SK-N-SH (cell line): ENCODE measurements at regions not wholly inside any gene's neighbourhood (a gene's known extent, or its start where the extent isn't known, plus 50 kb on each side); places are given as distances from the start of the nearest gene placed in this dataset.

Source experiments
- CTCF ChIA-PET: fragments of 300-600, 350-600 bp; formaldehyde crosslinking; extraction: SDS; loops from one replicate; lab custom pipeline; 2021; lab: Yijun Ruan, JAX
- POLR2A ChIA-PET: fragments of 350-600 bp; sonication (Branson Sonifier 250); formaldehyde crosslinking; extraction: SDS; loops from one replicate; lab custom pipeline; 2020; ENCODE audit warnings: antibody characterized with exemption, inconsistent platforms; lab: Yijun Ruan, JAX
- DNase-seq: peaks from one replicate; pipeline ENCODE4 v3.0.0; 2012
- H2AFZ ChIP-seq: fragments of 200-600 bp; sonication (generic); 2 replicates; pipeline ENCODE4 v1.8.1; 2016; ENCODE audit warnings: antibody characterized with exemption, mild to moderate bottlenecking, low read depth
- H3F3A ChIP-seq: fragments of 200-600 bp; sonication (generic); replicated peaks from 2 replicates; pipeline ENCODE3; 2016; ENCODE audit warnings: antibody characterized with exemption, mild to moderate bottlenecking; ENCODE audit not compliant: insufficient read depth
- H3K27ac ChIP-seq, 2 experiments: fragments of 200-500 bp in 1 of 2; fragments of 200-600 bp in 1 of 2; sonication (Bioruptor generic) in 1 of 2; sonication (generic), shearing (Covaris generic) in 1 of 2; 2 replicates each; pipeline versions ENCODE4 v1.5.1 to v1.6.1; 2014 to 2016; ENCODE audit warnings: low read depth in 2 of 2, inconsistent platforms in 1 of 2, low read length in 1 of 2, mild to moderate bottlenecking in 1 of 2, mixed read lengths in 1 of 2
- H3K27me3 ChIP-seq: fragments of 200-600 bp; sonication (generic), shearing (Covaris generic); 2 replicates; pipeline ENCODE4 v1.6.1; 2016; ENCODE audit warnings: mixed run types; ENCODE audit not compliant: insufficient read depth
- H3K36me3 ChIP-seq, 2 experiments: fragments of 200-500 bp in 1 of 2; fragments of 200-600 bp in 1 of 2; sonication (Bioruptor generic) in 1 of 2; sonication (generic) in 1 of 2; replicated peaks in 1 of 2; 2 replicates each; pipeline versions ENCODE3 to v1.5.1; 2014 to 2016; ENCODE audit warnings: low read length in 1 of 2, mild to moderate bottlenecking in 1 of 2; ENCODE audit not compliant: insufficient read depth in 2 of 2, control insufficient read depth in 1 of 2
- H3K4me1 ChIP-seq, 2 experiments: fragments of 200-500 bp in 1 of 2; fragments of 200-600 bp in 1 of 2; sonication (Bioruptor generic) in 1 of 2; sonication (generic), shearing (Covaris generic) in 1 of 2; 2 replicates each; pipeline versions ENCODE4 v1.5.1 to v1.6.1; 2014 to 2016; ENCODE audit warnings: low read depth in 1 of 2, low read length in 1 of 2, mixed run types in 1 of 2; ENCODE audit not compliant: insufficient read depth in 2 of 2, control insufficient read depth in 1 of 2
- H3K4me2 ChIP-seq: fragments of 200-600 bp; sonication (generic), shearing (Covaris generic); 2 replicates; pipeline ENCODE4 v1.6.1; 2017; ENCODE audit warnings: mixed run types
- H3K4me3 ChIP-seq, 2 experiments: fragments of 200-500 bp in 1 of 2; fragments of 200-600 bp in 1 of 2; sonication (Bioruptor generic) in 1 of 2; sonication (generic), shearing (Covaris generic) in 1 of 2; 2 replicates each; pipeline versions ENCODE4 v1.5.1 to v1.8.1; 2014 to 2016; ENCODE audit warnings: low read depth in 2 of 2, inconsistent platforms in 1 of 2, low read length in 1 of 2, mild to moderate bottlenecking in 1 of 2, mixed read lengths in 1 of 2, moderate library complexity in 1 of 2
- H3K79me2 ChIP-seq: fragments of 200-600 bp; sonication (generic); 2 replicates; pipeline ENCODE4 v1.8.1; 2017; ENCODE audit warnings: mild to moderate bottlenecking; ENCODE audit not compliant: insufficient read depth
- H3K9ac ChIP-seq: fragments of 200-600 bp; sonication (generic); 2 replicates; pipeline ENCODE4 v1.6.1; 2017; ENCODE audit warnings: mixed run types
- H3K9me2 ChIP-seq: fragments of 200-600 bp; sonication (generic); 2 replicates; pipeline ENCODE4 v1.6.1; 2017; ENCODE audit warnings: mixed run types
- H3K9me3 ChIP-seq: fragments of 200-600 bp; sonication (generic); 2 replicates; pipeline ENCODE4 v1.6.1; 2017; ENCODE audit warnings: mixed run types, mild to moderate bottlenecking, moderate library complexity
- H4K20me1 ChIP-seq: fragments of 200-600 bp; sonication (generic); 2 replicates; pipeline ENCODE4 v1.6.1; 2017; ENCODE audit warnings: mild to moderate bottlenecking, mixed run types; ENCODE audit not compliant: insufficient read depth
- EZH2phosphoT487 ChIP-seq: fragments of 200-600 bp; sonication (generic); IDR thresholded peaks from 2 replicates; pipeline ENCODE4 v1.6.1; 2017; ENCODE audit warnings: low read depth, mixed run types, mild to moderate bottlenecking, antibody characterized with exemption, moderate library complexity, borderline replicate concordance
- FOSL2 ChIP-seq: IDR thresholded peaks from 2 replicates; pipeline ENCODE4 v1.4.0; 2012; ENCODE audit warnings: low read depth, mild to moderate bottlenecking, moderate library complexity, borderline replicate concordance
- FOXM1 ChIP-seq: IDR thresholded peaks from 2 replicates; pipeline ENCODE4 v1.4.0; 2012; ENCODE audit warnings: low read depth, mild to moderate bottlenecking
- GATA2 ChIP-seq: sonication (generic); formaldehyde crosslinking; IDR thresholded peaks from 2 replicates; pipeline ENCODE4 v1.5.0; 2020; ENCODE audit warnings: mild to moderate bottlenecking, missing genetic modification reagents
- JUND ChIP-seq: IDR thresholded peaks from 2 replicates; pipeline ENCODE4 v1.4.0; 2012
- MEF2A ChIP-seq: IDR thresholded peaks from 2 replicates; pipeline ENCODE4 v1.4.0; 2012; ENCODE audit warnings: low read depth, borderline replicate concordance
- RFX5 ChIP-seq: IDR thresholded peaks from 2 replicates; pipeline ENCODE4 v1.6.1; 2012; ENCODE audit warnings: mild to moderate bottlenecking, improper control_type of control experiment, low read length
- SIN3A ChIP-seq: IDR thresholded peaks from 2 replicates; pipeline ENCODE4 v1.6.1; 2012; ENCODE audit warnings: low read depth, mild to moderate bottlenecking, low read length, moderate library complexity, borderline replicate concordance
- TCF12 ChIP-seq: IDR thresholded peaks from 2 replicates; pipeline ENCODE4 v1.4.0; 2012
- WGBS: methylation state at CpG from one replicate; pipeline ENCODE4 v1.1.6; 2017; ENCODE audit warnings: low lambda C conversion rate; 5-methylcytosine and 5-hydroxymethylcytosine counted together
- TF ChIP-seq, protein P1 (sequence below): fragments of 200-600 bp; sonication (generic); IDR thresholded peaks from 2 replicates; pipeline ENCODE4 v1.6.1; 2017; ENCODE audit warnings: antibody characterized with exemption, mild to moderate bottlenecking, moderate library complexity

DNA sequence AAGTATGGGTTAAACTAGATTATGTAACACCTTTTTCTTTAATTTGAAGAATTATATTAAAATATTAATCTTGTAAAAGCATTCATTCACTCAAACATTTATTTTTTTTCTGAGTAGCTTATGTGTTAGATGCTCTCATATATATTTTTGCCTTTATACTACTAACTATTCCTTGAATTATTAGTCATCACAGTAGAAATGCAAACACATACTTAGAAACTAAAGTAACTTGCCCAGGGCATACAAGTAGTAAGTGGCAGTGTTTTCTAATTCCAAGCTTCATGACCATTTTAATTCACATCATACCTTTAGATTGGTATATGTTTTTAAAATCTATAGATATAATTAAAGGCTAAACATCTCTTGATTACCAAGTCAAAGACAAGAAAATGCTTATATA lies 1271.0 kb downstream of the BRINP3 start:
- Histone ChIP-seq H3K4me2 (no peak overlapping the region), H3K27me3 (no peaks in the 10 kb centered on the region), H3K4me3 (no peak overlapping the region), H3F3A (peaks cover 5% of the 10 kb centered on the region), H3K9ac (no peak overlapping the region), H3K36me3 (no peaks in the 10 kb centered on the region), H4K20me1 (no peaks in the 10 kb centered on the region), H3K79me2 (no peaks in the 10 kb centered on the region), H2AFZ (no peak overlapping the region), H3K9me2 (no peaks in the 10 kb centered on the region), H3K27ac (no peak overlapping the region), H3K9me3 (no peaks in the 10 kb centered on the region), H3K4me1 (peaks cover 0 to 8% of the 10 kb centered on the region in 2 experiments; a peak in 2 of 4 replicates)
- POLR2A ChIA-PET, result no interaction called here
- DNase-seq, result no peak
- CTCF ChIA-PET, result interaction anchor here (1.3 kb wide), 1 partner anchor 224 kb away, joined by 4 read pairs; no protein-coding TSS in a partner anchor
- TF ChIP-seq GATA2, result no peak
- no peak for TF ChIP-seq MEF2A
- TF ChIP-seq SIN3A, result no peak
- no peak for TF ChIP-seq EZH2phosphoT487
- TF ChIP-seq, protein P1, sequence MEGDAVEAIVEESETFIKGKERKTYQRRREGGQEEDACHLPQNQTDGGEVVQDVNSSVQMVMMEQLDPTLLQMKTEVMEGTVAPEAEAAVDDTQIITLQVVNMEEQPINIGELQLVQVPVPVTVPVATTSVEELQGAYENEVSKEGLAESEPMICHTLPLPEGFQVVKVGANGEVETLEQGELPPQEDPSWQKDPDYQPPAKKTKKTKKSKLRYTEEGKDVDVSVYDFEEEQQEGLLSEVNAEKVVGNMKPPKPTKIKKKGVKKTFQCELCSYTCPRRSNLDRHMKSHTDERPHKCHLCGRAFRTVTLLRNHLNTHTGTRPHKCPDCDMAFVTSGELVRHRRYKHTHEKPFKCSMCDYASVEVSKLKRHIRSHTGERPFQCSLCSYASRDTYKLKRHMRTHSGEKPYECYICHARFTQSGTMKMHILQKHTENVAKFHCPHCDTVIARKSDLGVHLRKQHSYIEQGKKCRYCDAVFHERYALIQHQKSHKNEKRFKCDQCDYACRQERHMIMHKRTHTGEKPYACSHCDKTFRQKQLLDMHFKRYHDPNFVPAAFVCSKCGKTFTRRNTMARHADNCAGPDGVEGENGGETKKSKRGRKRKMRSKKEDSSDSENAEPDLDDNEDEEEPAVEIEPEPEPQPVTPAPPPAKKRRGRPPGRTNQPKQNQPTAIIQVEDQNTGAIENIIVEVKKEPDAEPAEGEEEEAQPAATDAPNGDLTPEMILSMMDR, result no peak

DNA sequence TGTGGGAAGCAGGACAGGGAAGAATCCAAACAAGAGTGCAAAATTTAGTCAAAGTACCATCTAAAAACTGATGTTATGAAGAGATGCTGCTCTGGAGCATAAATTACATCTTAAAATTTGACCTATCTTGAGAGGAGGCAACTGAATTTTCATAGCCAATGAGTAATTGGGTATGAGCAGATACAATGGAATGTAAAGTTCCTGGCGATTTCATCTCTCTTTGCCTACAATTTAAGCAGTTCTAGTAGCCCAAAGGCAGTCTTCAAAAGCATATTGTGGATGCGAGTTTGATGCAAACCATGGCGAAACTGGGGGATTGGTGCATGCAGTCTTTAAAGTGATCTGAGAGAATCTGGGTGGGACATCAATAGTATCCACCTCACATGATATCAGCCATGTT lies 1265.9 kb downstream of the BRINP3 start:
- 49% methylated on average over 3 of the region's 3 CpGs for WGBS
- Histone ChIP-seq H3K79me2 (no peaks in the 10 kb centered on the region), H3K4me1 (no peaks in the 10 kb centered on the region), H3K9me2 (0 out of 2 replicates have a peak, but pooled peaks cover 3% of the 10 kb centered on the region), H3K27me3 (no peaks in the 10 kb centered on the region), H3K36me3 (no peaks in the 10 kb centered on the region), H3K9ac (no peak overlapping the region), H3F3A (no peaks in the 10 kb centered on the region), H3K4me3 (no peak overlapping the region), H4K20me1 (no peaks in the 10 kb centered on the region), H3K27ac (no peak overlapping the region), H2AFZ (peak overlapping the region; percentile 41; the same call in 1 of the 2 replicates), H3K9me3 (no peaks in the 10 kb centered on the region), H3K4me2 (0 out of 2 replicates have a peak overlapping the region, but pooled peaks have one; percentile 4)
- no peak for DNase-seq
- TF ChIP-seq FOXM1 (no peak), RFX5 (no peak), FOSL2 (peak; percentile 58; the same call in 1 of the 2 replicates), TCF12 (peak; percentile 7; the same call in 1 of the 2 replicates), JUND (peak; percentile 55)
- TF ChIP-seq, protein P1, result no peak
- ChIA-PET POLR2A (no interaction called here), CTCF (no interaction called here)
